ENCODE measurements at regions not wholly inside any gene's neighbourhood (a gene's known extent, or its start where the extent isn't known, plus 50 kb on each side); places are given as distances from the start of the nearest gene placed in this dataset.

DNA sequence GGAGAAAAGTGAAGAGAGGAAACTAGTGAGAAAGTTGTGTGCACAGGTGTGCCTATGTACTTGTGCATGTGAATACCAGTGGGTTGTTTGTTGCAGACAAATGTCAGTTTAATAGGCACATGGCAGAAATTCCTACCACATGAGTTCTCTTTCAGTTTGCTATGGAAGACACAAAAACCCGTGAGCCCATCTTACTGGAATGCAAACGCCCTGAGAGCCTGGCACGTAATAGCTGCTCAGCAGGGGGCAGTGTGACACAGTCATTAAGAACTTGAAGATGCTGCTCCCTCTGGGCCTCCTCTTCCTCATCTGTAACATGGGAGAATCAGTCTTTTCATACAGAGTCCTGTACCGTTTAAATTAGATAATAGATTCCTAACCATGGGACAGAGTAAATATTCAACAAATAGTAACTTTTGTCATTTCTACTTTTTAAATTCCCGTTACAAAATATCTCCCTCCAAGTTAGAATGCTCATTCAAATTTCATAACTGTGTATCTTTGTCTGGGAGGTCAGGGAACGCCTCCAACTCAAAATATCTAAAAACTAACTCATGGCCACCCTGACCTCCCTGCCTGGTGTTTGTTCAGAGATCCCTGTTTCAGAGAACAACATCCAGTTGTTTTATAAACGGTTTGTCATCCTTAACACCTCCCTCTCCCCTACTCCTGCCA is 802.9 kb downstream of the MAFB start:
- TF ChIP-seq CTCF (IDR thresholded peaks at IDR 0.05) (peak in 6 of 7 experiments; percentile 37 to 54 (median 46)), POLR2A (IDR thresholded peaks at IDR 0.05) (no peak)

All from body of pancreas (tissue), 4 donors.